HepG2 (cell line): ENCODE measurements at regions not wholly inside any gene's neighbourhood (a gene's known extent, or its start where the extent isn't known, plus 50 kb on each side); places are given as distances from the start of the nearest gene placed in this dataset.

Experiments
- AKAP8 ChIP-seq: sonication (generic); formaldehyde crosslinking; IDR thresholded peaks from 2 replicates; pipeline ENCODE4 v1.5.1; 2020; ENCODE audit warnings: mild to moderate bottlenecking, missing genetic modification reagents
- E2F5 ChIP-seq: sonication (generic); formaldehyde crosslinking; conservative IDR thresholded peaks from 2 replicates; pipeline ENCODE4 v1.4.0; 2020; ENCODE audit warnings: missing genetic modification reagents
- ELF1 ChIP-seq: sonication (generic); formaldehyde crosslinking; IDR thresholded peaks from 2 replicates; pipeline ENCODE4 v1.4.0; 2020; ENCODE audit warnings: missing genetic modification reagents
- HINFP ChIP-seq: sonication (generic); formaldehyde crosslinking; IDR thresholded peaks from 2 replicates; pipeline ENCODE4 v1.4.0; 2020; ENCODE audit warnings: low read depth, mild to moderate bottlenecking, missing genetic modification reagents
- NONO ChIP-seq, 2 experiments: fragments of 450-650 bp in 1 of 2; sonication (generic) in 1 of 2; formaldehyde crosslinking in 1 of 2; IDR thresholded peaks in 1 of 2; conservative IDR thresholded peaks in 1 of 2; 2 replicates each; pipeline versions ENCODE4 v1.6.1 to v1.8.0; 2017 to 2022; ENCODE audit warnings: mild to moderate bottlenecking in 1 of 2, missing genetic modification reagents in 1 of 2, moderate library complexity in 1 of 2
- PATZ1 ChIP-seq: sonication (generic); formaldehyde crosslinking; IDR thresholded peaks from 2 replicates; pipeline ENCODE4 v1.4.0; 2020; ENCODE audit warnings: missing genetic modification reagents
- POLR2A ChIP-seq, 2 experiments: IDR thresholded peaks; 2 replicates each; pipeline ENCODE4 v1.6.1; 2011; ENCODE audit warnings: low read depth in 2 of 2, low read length in 2 of 2, mild to moderate bottlenecking in 1 of 2, moderate library complexity in 1 of 2; ENCODE audit not compliant: insufficient read depth in 1 of 2
- SSRP1 ChIP-seq: IDR thresholded peaks from 2 replicates; pipeline ENCODE4 v1.6.1; 2016; ENCODE audit warnings: control low read depth
- TCF7L2 ChIP-seq: IDR thresholded peaks from 2 replicates; pipeline ENCODE4 v1.6.1; 2011; ENCODE audit warnings: mild to moderate bottlenecking, low read depth, low read length, moderate library complexity
- ZNF616 ChIP-seq: sonication (generic); formaldehyde crosslinking; IDR thresholded peaks from 2 replicates; pipeline ENCODE4 v1.5.0; 2020; ENCODE audit warnings: low read depth, mild to moderate bottlenecking, missing genetic modification reagents
- ZNF747 ChIP-seq: sonication (generic); formaldehyde crosslinking; IDR thresholded peaks from 2 replicates; pipeline ENCODE4 v1.8.1; 2023; ENCODE audit warnings: missing genetic modification reagents, mild to moderate bottlenecking, borderline replicate concordance

GRCh38 chr12:84270470-84271140 lies 642.0 kb downstream of the SLC6A15 start:
- no peak for TF ChIP-seq AKAP8 (CRISPR knock-in tag)
- no peak for TF ChIP-seq SSRP1 (CRISPR knock-in tag)
- TF ChIP-seq PATZ1 (CRISPR knock-in tag): no peak
- no peak for TF ChIP-seq NONO (IDR thresholded peaks at IDR 0.05)
- TF ChIP-seq NONO (CRISPR knock-in tag; conservative IDR thresholded peaks at IDR 0.05): no peak
- no peak for TF ChIP-seq E2F5 (CRISPR knock-in tag)
- TF ChIP-seq HINFP (CRISPR knock-in tag): no peak
- no peak for TF ChIP-seq POLR2A (IDR thresholded peaks at IDR 0.05; ENCODE audit: insufficient read depth in 1 of 2, low read depth in 2 of 2, low read length in 2 of 2)
- TF ChIP-seq ZNF747 (CRISPR knock-in tag): no peak
- no peak for TF ChIP-seq TCF7L2
- no peak for TF ChIP-seq ZNF616 (CRISPR knock-in tag)
- no peak for TF ChIP-seq ELF1 (CRISPR knock-in tag)
